HG02623 (cell line): ENCODE measurements at regions not wholly inside any gene's neighbourhood (a gene's known extent, or its start where the extent isn't known, plus 50 kb on each side); places are given as distances from the start of the nearest gene placed in this dataset.
A peak's percentile ranks its signal among the peaks of the same experiment; 100 is the strongest.

Source experiments
- ATAC-seq: cut with Tn5 transposase; IDR thresholded peaks from one replicate; pipeline ENCODE4 v1.9.1; 2021; ENCODE audit warnings: moderate library complexity; ENCODE audit not compliant: unreplicated experiment

DNA sequence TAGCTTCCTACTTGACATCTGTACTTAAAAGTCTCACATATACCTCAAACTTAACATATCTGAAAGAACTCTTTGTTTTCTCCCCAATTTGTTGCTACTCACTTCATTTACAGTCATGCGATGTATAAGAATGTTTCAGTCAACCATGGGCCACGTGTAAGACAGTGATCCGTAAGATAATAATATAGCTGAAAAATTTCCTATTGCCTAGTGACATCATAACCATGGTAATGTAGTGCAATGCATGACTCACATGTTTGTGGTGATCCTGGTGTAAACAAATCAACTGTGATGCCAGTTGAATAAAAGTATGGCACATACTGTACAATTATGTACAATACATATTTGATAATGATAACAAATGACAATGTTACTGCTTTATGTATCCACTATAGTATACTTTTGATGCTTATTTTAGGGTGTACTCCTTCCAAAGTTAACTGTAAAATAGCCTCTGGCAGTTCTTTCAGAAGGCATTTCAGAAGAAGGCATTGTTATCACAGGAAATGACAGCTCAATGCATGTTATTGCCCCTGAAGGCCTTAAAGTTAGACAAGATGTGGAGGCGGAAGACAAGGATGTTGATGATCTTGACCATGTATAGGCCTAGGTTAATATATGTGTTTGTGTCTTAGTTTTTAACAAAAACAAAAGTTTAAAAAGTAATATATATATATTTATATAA lies 579.0 kb downstream of the EPHA7 start:
- no peak for ATAC-seq

DNA sequence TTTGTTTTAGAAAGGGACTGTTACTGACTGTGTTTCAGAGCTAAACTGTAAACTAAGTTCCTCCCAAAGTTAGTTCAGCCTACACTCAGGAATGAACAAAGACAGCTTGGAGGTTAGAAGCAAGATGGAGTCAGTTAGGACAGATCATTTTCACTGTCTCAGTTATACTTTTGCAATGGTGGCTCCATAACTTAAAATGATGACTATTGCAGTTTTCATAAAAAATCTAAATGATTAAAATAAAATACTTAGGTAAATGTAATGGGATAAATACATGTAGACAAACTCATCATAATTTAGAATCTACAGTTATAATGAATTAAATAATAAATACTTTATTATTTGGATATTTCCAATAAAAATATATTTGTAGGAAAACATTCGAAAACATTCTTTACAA lies 590.6 kb downstream of the EPHA7 start:
- no peak for ATAC-seq

- ATAC-seq = no peak
Observed at GRCh38 chr6:92827104-92827503, 592.3 kb downstream of the EPHA7 start.

DNA sequence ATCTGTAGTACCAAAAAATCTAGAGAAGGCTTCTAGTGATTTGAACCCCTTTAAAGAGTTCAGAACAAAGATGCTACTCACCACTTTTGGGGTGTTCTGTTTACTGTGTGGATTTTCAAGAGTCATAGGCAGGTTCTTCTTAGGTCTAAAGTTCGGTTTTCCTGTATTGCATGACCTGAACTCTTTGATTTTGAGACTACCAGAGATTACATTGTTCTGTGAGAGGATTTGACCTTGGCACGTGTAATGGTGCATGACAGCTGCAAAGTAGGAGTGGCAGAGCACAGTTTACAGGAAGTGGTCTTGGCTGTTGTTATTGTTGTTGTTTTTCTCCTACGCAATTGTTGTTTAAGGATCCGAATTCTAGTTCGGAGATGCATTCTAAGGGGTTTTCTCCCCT lies 592.7 kb downstream of the EPHA7 start:
- ATAC-seq = no peak

DNA sequence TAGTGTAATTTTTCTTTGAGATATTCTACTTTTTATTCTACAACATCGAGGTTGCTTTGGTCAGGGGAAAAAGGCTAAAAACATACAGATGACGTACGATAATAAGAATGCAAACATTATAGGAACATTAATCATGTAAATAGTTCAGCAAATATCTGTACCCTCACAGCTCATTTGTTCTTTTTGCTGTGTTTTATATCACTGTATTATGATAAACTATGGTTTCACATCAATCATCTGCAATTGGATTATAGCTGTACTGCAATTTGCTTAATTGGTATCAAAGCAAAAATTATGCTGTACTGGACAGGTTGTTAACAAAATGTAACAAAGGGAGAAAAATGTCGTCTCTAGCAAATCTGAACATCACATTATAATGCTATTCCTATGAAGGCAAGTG lies 597.1 kb downstream of the EPHA7 start:
- no peak for ATAC-seq

GRCh38 chr6:92820601-92821000 lies 598.8 kb downstream of the EPHA7 start:
- ATAC-seq = no peak

DNA sequence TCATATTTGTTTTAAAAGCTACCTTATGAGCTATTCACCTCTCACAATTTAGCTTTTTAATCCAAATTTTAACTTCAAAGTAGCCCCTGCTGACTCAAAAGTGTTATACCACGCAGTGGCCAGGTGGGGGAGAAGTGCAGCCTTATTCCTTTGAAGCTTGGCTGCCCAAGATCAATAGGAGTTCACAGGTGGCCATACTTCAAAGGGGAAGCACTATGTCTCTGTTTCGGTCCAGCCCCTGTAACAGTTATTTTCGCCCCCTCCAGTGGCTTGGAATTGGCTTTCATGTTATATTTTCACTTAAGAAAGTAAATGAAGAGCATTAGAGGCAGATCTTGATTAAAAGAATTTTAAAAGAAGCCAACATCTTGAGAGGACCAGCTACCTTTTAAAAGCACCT lies 608.4 kb downstream of the EPHA7 start:
- peak; percentile 100 for ATAC-seq

DNA sequence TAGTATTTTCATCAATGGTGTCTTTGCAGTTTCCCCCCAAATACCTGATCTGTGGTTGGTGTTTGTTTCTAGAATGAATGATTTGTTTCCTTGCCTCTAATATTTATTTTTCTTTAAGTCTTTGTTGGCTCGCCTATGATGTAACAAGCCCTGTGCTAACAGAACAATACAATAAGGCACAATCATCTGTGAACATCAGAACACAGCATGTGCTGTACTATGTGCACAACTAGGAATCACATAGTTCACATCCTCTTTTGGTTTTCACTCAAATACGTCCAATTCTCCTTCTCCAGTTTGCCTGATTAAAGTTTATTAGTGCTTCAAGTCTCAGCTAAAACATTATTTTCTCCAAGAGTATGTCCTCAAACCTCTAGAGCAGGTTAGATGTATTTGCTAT lies 613.1 kb downstream of the EPHA7 start:
- no peak for ATAC-seq

DNA sequence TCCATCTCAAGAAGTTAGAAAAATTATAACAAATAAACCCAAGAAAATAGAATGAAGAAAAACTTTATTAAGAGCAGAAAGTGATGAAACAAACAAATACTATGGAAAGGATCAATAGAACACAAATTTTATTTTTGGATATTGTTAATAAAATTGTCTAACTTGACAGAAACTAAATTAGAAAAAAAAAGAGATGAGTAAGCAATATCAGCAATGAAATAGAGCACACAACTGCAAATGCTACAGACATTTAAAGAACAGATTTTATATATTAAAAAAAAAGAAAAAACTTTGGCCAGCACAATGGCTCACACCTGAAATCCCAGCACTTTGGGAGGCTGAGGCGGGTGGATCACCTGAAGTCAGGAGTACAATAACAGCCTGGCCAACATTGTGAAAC lies 628.0 kb downstream of the EPHA7 start:
- no peak for ATAC-seq

- ATAC-seq = no peak
Observed at GRCh38 chr6:92790381-92790780, 629.0 kb downstream of the EPHA7 start.

DNA sequence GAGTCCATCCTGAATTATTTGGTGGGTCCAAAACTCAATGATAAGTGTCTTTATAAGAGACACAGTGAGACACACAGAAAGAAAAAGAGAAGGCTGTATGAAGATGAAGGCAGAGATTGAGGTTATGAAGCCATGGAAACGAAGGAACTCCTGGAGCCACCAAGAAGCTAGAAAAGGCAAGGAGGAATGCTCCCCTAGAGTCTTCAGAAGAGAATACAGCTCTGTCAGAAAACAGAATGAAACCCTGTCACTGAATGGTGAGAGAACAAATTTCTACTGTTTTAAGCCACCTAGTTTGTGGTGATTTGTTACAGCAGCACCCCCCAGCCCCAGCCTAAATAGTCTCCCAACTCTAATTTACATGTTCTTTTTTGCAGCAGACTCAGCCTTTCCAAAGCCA lies 635.1 kb downstream of the EPHA7 start:
- no peak for ATAC-seq

DNA sequence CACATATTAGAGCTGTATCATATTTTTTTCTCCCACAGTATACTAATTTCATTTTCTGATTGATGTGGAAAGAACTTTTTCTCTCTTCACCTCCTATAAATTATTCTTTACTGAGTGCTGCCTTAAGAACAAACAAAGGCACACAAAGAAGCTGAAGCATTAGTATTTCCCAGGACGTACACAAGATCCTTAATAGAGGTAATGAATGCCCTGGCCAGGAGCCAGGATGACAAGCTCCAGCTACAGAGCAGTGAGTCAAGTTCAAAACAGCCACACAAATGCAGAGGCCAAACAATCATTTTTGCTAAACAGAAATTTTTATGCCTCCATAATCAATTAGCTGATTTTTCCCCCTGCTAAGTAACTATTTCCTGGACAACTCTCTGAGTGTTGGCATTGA lies 639.6 kb downstream of the EPHA7 start:
- ATAC-seq = no peak

GRCh38 chr6:92777146-92777740 lies 642.1 kb downstream of the EPHA7 start:
- ATAC-seq = peak; percentile 61

DNA sequence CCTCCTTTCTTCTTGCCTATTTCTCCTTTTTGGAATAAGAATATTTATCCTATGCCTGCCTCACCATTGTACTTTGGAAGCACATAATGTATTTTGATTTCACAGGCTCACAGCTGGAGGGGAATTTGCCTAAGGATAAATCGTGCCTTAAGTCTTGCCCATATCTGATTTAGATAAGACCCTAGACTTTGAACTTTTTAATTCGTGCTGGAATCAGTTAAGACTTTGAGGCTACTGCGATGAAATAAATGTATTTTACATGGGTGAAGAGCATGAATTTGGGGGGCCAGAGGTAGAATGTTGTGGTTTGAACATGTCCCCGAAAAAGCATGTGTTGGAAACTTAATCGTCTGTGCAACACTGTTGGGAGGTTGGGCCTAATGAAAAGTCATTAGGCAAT lies 648.8 kb downstream of the EPHA7 start:
- no peak for ATAC-seq

DNA sequence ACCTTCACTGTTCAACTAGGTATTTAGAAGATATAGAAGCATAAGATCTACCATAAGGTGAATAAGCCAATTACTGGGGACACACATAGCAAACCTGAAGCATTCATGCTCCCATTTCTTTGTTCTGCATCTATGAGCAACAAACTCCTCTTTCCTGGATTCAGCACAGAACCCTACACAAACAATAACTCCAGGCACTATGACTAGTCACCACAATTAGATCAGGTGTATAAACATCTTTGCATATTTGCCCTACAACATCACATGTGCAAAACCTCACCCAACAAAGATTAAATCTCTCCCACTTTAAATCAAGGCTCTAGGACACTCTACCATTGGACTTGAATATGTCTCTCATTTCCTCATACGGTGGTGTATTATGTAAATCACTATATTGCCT lies 652.3 kb downstream of the EPHA7 start:
- ATAC-seq = no peak

- ATAC-seq = no peak
Observed at GRCh38 chr6:92763680-92764079, 655.7 kb downstream of the EPHA7 start.

- no peak for ATAC-seq
Observed at GRCh38 chr6:92763274-92763584, 656.1 kb downstream of the EPHA7 start.

DNA sequence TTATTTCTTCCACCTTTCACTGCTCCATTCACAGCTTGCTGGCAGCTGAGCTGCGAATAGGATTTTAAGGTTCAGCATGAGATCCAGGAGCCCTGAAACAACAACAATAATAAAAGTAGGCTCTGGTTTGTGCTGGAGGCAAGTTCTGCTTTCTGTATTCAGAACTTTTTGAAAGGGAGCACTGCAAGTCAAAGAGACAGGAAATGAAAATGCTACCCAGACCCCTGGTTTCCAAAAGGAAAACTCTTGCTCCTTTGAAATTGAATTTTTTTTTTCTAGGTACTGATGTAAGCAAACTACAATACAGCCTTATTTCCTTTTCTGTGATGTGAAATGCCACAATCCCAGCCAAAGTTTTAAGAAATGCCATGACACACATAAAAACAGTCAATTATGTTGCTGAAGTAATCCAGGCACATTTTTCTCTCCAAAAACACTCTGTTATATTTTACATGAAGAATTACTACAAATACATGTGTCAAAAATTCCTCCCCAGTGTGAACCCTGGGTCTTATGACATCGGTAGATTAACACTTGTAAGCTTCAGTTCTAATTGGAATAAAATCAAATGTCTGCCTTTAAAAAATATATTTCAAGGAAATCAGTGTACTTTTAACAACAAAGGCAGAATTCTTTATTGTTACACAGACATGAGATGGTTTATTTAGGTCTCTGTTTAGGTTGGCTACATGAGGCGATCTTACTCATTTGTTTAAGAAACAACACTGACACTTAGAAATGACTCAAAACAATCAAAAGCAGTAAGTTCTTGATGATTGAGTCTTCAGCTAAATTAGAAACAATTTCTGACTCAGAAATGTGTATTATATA lies 656.7 kb downstream of the EPHA7 start:
- no peak for ATAC-seq

DNA sequence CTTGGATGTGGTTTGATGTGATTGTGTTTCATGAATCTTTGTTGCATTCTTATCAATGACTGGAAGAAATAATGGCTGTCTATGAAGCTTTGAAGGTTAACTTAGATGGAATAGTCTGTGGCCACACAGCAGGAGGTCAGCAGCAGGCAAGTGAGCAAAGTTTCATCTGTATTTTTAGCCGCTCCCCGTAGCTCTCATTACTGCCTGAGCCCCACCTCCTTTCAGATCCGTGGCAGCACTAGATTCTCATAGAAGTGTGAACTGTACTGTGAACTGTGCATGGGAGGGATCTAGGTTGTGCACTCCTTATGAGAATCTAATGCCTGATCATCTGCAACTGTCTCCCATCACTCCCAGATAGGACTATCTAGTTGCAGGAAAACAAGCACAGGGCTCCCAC lies 660.2 kb downstream of the EPHA7 start:
- no peak for ATAC-seq

- ATAC-seq = no peak
Observed at GRCh38 chr6:92757925-92758324, 661.4 kb downstream of the EPHA7 start.

DNA sequence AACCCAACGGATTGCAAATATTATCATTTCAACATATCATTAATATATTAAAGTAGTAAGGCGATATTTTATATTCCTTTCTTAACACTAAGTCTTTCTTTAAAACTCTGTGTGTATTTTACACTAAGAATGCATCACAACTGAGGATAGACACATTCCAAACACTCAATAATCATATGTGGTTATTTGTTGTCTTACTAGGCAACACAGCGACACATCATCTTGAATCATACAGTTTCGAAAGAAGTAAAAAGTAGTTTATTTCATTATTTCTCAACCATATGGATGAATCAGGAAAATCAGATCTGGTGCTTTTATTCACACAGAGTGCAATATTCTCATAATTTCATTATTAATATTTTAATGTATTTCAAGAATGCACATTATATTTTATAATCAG lies 662.4 kb downstream of the EPHA7 start:
- no peak for ATAC-seq

GRCh38 chr6:92753956-92754355 lies 665.4 kb downstream of the EPHA7 start:
- no peak for ATAC-seq
